ENCODE measurements at regions not wholly inside any gene's neighbourhood (a gene's known extent, or its start where the extent isn't known, plus 50 kb on each side); places are given as distances from the start of the nearest gene placed in this dataset.

DNA sequence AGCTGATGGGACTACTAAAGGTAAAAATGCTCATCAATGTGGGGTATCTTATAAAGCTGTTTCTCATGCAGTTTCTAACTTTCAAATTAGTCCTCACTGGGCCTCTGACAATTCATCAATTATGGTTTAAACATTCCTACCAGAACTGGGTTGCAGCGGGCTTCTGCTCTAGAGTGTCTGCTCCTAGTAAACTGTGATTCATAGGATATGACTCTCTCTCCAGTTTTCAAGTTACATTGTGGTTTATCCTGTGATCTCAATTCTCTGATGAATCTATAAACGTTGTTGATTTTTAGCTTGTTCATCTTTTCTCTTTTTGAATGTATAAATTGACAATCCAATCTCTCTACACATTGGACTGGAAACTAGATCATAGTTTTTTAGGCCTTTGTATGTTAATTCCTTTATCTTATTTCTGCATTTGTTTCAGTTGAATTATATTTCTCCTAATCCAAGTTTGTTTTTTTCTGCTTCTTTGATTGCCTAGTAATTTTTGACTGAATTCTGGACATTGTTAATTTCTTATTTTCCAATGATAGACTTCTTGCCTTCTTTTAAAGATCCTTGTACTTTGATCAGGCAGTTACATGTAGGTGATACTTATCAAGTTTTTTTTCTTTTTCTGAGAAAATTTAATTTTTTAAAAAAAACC is 822.6 kb downstream of the TLE1 start:
- TF ChIP-seq, protein P1, sequence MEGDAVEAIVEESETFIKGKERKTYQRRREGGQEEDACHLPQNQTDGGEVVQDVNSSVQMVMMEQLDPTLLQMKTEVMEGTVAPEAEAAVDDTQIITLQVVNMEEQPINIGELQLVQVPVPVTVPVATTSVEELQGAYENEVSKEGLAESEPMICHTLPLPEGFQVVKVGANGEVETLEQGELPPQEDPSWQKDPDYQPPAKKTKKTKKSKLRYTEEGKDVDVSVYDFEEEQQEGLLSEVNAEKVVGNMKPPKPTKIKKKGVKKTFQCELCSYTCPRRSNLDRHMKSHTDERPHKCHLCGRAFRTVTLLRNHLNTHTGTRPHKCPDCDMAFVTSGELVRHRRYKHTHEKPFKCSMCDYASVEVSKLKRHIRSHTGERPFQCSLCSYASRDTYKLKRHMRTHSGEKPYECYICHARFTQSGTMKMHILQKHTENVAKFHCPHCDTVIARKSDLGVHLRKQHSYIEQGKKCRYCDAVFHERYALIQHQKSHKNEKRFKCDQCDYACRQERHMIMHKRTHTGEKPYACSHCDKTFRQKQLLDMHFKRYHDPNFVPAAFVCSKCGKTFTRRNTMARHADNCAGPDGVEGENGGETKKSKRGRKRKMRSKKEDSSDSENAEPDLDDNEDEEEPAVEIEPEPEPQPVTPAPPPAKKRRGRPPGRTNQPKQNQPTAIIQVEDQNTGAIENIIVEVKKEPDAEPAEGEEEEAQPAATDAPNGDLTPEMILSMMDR (IDR thresholded peaks at IDR 0.05), result no peak
- no peak for TF ChIP-seq POLR2A (IDR thresholded peaks at IDR 0.05)
